Stimulated activated CD4-positive, alpha-beta T cell treated with anti-CD3 and anti-CD28 coated beads, Interleukin-1b, Interleukin-23, amount 100 ng/mL, for 4 hours (primary cell): ENCODE measurements at regions not wholly inside any gene's neighbourhood (a gene's known extent, or its start where the extent isn't known, plus 50 kb on each side); places are given as distances from the start of the nearest gene placed in this dataset.

Experiments
- DNase-seq, 2 donors: peaks; one replicate each; pipeline ENCODE4 v3.0.0-alpha.2; 2020; ENCODE audit warnings: low read depth in 2 of 2

DNA sequence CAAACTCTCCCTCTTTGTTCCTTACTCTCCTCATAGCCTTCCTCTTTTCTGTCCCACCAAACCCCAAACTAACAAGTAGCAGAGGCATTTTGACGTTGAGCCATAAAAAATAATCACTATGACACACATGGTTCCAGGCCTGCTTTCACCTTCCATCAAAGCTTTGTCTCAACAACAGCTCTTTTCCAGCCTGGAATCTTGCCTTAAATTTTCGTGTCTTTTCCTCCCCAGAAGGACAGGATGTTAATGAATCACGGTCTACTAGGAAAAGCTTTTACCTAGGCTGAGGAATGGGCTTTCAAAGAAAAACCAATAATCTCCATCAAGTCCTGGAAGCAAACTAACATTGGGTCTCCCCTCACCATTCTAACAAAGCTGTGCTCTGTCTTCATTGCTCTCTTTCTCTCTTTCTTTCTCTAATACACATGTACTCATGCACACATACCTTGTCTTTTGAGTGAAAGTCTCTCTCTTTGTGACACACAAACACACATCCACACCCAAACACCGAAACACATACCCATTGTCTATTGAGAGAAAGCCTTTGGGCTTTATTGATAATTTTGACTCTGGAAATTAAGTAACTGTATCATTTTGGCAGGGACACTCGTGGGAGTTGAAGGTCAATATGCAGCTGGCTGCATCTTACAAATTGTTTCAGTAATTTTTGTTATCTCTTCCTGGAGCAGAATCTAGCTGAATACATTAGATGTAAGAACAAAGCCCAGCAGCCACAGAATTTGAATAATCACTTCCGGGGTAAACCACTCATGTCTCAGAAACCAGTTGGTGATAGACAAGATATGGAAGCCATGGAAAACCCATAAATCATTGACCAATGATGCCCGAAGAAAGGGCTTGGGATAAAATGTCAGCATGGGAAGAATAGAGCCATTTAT lies 107.4 kb upstream of the SLC4A7 start:
- DNase-seq, result no peak

DNA sequence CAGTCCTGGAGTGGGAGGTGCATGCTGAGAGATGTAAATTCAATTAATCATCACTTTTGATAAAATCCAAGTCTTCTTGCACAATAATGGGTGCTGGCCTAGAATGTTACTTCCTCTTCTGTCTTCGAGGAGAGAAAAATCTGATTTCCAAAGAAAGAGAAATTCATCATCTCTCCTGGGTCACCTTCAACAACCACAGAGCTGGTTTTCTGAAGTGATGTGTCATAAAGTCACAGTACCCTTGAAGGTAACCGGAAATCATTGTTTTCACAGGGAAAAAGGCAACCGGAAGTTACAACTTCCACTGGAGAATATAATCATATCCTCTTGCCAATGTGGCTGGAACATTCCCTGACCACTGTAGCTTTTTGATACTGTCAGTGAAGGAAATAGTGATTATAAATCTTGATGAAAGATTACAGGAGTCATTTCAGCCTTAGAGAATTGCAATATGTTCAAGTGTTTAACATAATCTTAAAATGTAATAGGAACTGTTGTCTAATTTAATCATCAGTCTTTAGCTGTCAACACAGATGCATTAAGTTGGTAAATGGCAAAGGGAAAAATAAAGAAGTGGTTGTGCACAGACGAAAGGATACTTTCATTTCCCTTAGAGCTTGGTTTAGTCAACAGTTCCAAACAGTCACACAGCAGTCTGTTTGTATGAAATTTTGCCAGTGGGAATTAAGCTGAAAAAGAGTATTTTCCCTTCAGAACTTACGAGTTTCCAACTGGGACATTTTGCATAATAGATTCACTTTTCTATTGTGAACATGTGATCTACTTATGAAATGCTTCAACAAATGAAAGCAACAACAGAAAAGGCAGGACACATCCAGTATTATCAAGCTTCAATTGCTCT lies 106.5 kb upstream of the SLC4A7 start:
- DNase-seq, result no peak

GRCh38 chr3:27589795-27590194 lies 105.6 kb upstream of the SLC4A7 start:
- DNase-seq, result no peak

DNA sequence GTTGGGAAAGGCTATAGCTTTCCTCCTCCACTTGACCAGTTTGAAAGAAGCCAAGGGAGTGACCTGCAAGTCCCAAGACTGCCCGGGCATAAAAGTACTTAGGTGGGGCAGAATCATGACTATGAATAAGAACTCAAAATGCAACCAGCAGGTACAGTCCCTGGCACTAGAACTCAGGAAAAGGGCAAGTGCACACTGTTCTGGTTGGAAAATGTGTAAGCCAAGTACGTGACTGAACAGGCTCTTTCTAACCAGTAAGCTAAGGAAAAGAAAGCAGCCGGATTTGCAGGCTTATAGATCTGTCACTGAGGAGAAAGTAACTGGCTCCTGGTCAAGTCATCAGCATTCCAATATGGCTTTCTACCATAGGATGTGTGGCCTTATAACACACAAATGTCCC lies 101.2 kb upstream of the SLC4A7 start:
- no peak for DNase-seq

GRCh38 chr3:27584874-27585273 lies 100.7 kb upstream of the SLC4A7 start:
- DNase-seq, result no peak

DNA sequence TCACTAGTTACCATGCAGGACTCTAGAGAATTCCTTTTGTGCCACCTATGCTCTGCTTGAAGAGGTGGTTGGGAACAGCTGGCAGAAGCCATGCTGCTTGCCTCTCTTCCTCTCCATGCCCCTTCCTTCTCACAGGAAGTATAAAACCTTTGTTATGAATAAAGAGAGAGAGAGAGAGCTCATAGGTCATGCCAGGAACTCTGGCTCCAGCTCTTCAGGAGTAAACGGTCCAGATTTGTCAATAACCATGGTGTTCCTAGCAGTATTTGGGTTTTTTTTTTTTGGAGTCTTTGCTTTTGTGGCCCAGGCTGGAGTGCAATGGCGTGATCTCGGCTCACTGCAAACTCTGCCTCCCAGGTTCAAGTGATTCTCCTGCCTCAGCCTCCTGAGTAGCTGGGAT lies 97.7 kb upstream of the SLC4A7 start:
- DNase-seq, result no peak

GRCh38 chr3:27578032-27578431 lies 93.8 kb upstream of the SLC4A7 start:
- DNase-seq, result no peak

DNA sequence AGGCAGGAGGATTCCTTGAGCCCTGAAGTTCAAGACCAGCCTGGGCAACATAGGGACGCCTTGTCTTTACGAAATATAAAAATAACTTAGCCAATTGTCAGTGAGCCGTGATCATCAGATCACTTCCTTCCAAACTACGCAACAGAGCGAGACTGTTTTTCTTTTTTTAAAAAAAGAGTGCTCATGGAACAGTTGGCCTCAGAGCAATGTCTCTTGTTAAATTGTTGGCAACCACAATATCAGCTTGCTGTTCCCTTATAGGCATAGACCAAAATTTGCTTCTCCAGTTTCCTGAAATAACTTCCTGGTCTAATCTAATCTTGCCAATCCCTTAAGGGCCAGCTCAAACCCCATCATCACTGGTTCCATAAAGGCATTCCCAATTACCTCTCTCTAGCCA lies 93.3 kb upstream of the SLC4A7 start:
- DNase-seq, result no peak

GRCh38 chr3:27576171-27576570 lies 92.0 kb upstream of the SLC4A7 start:
- no peak for DNase-seq

DNA sequence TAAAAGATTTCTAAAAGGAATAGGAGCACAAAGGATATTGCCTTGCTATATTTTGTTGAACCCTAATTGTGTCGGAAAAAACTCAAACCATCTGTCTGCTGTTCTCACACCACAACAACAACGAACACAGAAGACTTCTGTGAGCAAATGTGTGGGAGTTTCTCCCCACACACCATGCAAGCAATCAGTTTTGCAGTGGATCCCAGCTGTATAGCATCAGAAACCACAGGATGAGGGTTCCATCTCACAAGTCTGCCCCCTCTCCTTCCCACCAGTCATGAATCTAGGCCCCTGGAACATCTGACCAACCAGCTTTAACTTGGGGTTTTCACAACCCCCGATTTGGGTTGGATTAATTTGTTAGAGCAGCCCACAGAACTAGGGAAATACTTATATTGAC lies 91.3 kb upstream of the SLC4A7 start:
- DNase-seq, result no peak

DNA sequence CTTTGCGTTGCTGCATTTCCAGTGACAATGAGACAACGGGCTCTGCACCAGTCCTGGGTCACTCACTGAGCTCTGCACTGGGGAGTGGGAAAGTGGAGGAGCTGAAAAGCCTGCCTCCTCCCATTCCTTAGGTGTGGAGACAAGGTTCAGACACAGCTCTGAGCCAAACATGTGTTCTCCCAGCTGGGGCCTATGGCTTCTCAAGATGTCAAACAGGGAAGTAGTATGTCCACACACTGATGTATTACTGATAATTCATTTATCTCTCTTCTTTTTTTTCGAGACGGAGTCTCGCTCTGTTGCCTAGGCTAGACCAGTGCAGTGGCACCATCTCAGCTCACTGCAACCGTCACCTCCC lies 90.2 kb upstream of the SLC4A7 start:
- DNase-seq, result no peak

DNA sequence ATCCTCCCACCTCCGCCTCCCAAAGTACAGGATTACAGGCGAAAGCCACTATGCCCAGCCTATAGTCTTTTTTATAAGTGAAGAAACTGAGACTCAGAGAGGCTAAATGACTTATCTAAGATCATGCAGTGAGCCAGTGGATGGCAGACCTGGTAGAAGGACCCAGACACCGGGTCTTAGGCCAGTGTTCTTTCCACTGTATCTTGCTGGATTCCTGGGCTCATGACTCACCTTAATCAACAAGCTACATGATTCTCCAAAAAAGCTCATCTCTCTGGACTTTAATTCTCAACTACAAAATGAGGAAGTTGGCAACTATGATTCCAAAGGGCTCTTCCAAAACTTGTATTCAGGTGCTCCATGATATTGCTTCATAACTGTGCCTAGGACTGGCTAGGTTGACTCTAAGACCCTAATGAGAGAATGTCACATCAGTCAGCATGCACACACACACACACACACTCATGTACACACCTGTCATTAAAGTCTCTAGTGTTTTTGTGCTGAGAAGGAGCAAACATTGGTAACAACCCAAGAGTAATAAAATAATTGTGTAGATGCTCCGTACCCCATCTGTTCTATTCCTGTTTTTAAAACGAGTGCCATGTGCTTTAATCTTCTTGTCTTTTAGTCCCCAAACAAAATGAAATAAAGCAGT lies 89.7 kb upstream of the SLC4A7 start:
- no peak for DNase-seq

- DNase-seq, result no peak
Observed at GRCh38 chr3:27573138-27573537, 89.0 kb upstream of the SLC4A7 start.

DNA sequence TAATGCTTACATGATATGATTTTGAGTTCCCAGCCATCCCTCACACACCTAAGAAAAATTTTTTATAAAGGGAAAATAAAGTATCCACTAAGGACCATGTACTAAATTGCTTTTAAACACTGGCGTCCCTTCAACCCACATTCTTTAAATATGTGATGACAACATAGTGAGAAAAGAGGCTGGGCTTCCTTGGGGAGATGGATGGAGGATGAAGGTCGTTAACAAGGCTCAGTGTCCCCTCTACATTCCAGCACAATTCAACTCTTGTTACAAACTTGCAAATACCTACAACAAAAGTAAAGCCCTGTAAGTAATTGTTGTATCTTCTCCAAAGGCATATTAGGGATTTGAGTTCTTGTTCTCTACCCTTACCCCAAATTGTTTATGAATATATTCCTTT lies 87.2 kb upstream of the SLC4A7 start:
- no peak for DNase-seq

- DNase-seq, result no peak
Observed at GRCh38 chr3:27570421-27571106, 86.4 kb upstream of the SLC4A7 start.

DNA sequence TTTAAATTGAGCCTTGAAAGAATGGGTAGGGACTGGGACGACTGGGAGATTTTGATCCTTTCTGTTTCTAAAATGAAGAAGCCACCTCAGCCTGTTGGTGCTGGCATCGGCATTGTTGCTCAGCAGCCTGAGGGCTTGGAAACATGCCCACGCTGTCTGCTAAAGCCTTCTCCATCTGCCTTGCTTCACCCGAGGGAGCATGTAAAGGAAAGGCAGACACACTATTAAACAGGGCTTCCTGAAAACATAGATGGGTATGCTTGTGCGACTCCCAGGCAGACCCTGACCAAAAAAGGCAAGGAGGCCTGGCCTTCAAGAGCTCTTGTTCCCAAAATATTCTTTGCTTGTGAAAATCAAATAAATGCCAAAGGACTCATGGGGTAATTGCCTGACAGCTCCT lies 84.2 kb upstream of the SLC4A7 start:
- DNase-seq, result no peak

GRCh38 chr3:27567251-27567650 lies 83.1 kb upstream of the SLC4A7 start:
- no peak for DNase-seq

DNA sequence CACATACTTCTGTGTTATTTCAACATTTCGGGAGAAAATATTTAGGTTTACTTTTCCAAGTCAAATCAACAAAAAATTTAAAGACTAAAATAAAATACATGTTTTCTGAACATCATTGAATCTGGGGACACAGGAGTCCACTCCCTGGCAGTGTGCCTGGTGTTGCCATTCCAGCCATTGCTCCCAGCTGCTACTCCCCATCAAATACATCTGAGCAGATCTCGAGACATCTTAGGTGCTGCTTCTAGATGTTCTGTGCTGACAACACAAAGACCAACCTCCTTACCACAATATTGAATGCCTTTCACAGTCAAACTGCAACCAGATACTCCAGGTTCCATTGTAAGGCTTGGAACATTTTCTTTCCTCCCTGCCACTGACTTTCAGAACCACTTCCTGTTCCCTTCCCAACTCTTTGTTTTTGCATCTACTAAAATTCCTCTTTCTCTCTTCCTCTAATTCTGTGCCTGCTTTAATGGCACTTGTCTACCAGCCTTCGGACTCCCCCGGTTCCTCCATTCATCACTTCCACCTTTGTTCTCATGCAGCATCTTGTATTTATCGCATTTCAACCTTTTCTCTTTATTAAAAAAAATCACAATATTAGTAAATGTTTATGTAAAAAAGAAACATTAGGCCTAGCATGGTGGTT lies 81.1 kb upstream of the SLC4A7 start:
- DNase-seq, result no peak

- DNase-seq, result no peak
Observed at GRCh38 chr3:27561576-27561975, 77.4 kb upstream of the SLC4A7 start.

DNA sequence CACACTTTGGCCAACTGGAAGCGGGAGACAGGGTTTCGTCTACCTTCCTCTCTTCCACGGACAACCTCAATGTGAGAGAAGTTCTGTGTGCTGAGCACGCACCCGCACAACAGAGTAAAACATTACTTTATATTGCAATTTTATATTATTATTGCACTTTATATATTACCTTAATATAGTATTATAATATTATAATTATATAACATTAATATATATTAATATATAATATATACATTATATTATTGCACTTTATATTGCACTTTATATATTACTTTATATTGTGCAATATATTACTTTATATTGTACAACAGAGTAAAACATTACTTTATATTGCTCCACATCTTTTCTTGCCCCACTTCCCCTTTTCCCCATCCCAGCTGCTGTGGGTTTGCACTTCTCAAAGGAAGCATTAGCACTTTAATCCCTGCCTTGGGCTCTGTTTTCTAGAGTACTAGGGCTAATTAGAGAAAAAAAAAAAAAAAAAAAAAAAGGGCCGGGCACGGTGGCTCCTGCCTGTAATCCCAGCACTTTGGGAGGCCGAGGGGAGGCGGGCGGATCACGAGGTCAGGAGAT lies 76.4 kb upstream of the SLC4A7 start:
- no peak for DNase-seq

DNA sequence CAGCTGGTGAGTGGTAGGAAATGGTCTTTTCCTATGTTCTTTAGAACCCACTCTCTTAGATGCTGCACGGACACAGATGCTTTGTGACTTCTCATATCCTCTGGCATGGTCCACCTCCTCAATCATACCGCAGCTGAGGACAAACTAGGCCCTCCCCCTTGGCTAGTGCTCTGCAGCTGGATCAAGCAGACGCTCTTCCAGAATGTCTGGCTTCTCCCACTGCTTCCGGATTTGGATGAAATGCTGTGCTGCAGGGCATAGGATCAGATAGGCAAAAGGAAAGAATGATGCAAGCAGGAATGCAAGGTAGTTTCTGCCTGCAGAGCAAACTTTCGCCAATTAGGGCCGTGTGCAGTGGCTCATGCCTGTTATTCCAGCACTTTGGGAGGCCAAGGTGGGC lies 75.7 kb upstream of the SLC4A7 start:
- DNase-seq, result no peak
